IMR-90 (cell line): ENCODE measurements at regions not wholly inside any gene's neighbourhood (a gene's known extent, or its start where the extent isn't known, plus 50 kb on each side); places are given as distances from the start of the nearest gene placed in this dataset.

Experiments used
- CHD1 ChIP-seq: IDR thresholded peaks from 2 replicates; pipeline ENCODE4 v1.6.1; 2012; ENCODE audit warnings: low read depth, low read length, improper control_type of control experiment
- CTCF ChIP-seq: conservative IDR thresholded peaks from 2 replicates; pipeline ENCODE4 v1.5.1; 2012; ENCODE audit warnings: mild to moderate bottlenecking, low read depth, low read length, improper control_type of control experiment
- MAFK ChIP-seq: IDR thresholded peaks from 2 replicates; pipeline ENCODE4 v1.6.1; 2012; ENCODE audit warnings: low read depth, low read length, improper control_type of control experiment
- MXI1 ChIP-seq: IDR thresholded peaks from 2 replicates; pipeline ENCODE4 v1.6.1; 2012; ENCODE audit warnings: low read depth, mild to moderate bottlenecking, low read length, moderate library complexity, borderline replicate concordance
- POLR2A ChIP-seq: IDR thresholded peaks from 2 replicates; pipeline ENCODE4 v1.6.1; 2012; ENCODE audit warnings: mild to moderate bottlenecking, low read depth, low read length
- TF ChIP-seq, protein P1 (sequence below): fragments of 150-350 bp; IDR thresholded peaks from 2 replicates; pipeline ENCODE4 v1.6.1; 2016; ENCODE audit warnings: low read depth, mild to moderate bottlenecking, low read length, moderate library complexity, borderline replicate concordance

GRCh38 chr12:91926848-91927247, 218.8 kb downstream of the BTG1 start:
- no peak for TF ChIP-seq CHD1
- no peak for TF ChIP-seq MAFK
- no peak for TF ChIP-seq POLR2A
- no peak for TF ChIP-seq CTCF
- TF ChIP-seq, protein P1, sequence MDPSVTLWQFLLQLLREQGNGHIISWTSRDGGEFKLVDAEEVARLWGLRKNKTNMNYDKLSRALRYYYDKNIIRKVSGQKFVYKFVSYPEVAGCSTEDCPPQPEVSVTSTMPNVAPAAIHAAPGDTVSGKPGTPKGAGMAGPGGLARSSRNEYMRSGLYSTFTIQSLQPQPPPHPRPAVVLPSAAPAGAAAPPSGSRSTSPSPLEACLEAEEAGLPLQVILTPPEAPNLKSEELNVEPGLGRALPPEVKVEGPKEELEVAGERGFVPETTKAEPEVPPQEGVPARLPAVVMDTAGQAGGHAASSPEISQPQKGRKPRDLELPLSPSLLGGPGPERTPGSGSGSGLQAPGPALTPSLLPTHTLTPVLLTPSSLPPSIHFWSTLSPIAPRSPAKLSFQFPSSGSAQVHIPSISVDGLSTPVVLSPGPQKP, result no peak
- no peak for TF ChIP-seq MXI1
